ENCODE measurements at regions not wholly inside any gene's neighbourhood (a gene's known extent, or its start where the extent isn't known, plus 50 kb on each side); places are given as distances from the start of the nearest gene placed in this dataset.

DNA sequence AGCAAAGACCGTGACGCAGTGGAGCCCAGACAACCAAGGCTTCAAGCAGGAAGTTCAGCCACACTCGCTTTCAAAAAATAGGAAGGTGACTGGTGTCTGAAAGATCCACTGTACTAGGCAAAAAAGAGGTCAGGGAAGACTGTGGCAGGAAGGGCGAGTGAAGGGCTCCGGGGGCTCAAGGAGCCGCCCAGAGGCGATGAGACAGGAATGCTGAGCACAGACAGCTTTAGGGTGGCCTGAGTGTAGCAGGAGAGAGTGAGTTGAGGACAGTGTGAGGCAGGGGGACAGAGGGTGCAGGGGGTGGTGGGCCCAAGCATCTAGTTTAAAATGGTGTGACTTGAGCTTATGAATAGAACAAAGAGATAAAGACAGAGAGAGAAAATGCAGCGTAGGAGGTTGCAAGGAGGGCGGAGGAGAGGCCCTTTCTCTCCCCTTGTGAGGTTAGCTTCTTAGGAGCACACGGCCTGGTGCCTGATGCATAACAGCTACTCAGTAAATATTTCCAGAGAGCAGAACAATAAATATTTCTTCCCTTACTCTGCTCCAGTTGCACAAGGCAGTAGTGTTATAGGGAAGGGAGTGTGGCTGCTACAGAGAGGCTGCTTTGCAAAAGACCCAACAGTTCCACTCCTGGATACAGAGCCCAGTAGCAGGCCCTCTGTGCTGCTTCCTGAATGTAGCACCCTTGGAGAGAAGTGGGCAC, 789.7 kb upstream of the RAB6C start:
- H3K9me3 Mint-ChIP-seq = no peaks in the 10 kb centered on the region
- Histone ChIP-seq H3K27me3 (ENCODE audit: control insufficient read depth in 1 of 2, insufficient read depth in 2 of 2, low read length in 2 of 2) (no peaks in the 10 kb centered on the region), H3K9me3 (ENCODE audit: control insufficient read depth in 1 of 2, insufficient read depth in 1 of 2, low read length in 2 of 2) (peaks cover 0 to 33% of the 10 kb centered on the region in 2 experiments), H3K27ac (ENCODE audit: low read depth in 1 of 2, low read length in 2 of 2) (no peak overlapping the region), H3K36me3 (ENCODE audit: insufficient read depth, low read length) (no peaks in the 10 kb centered on the region), H3K4me1 (ENCODE audit: insufficient read depth, low read length) (no peaks in the 10 kb centered on the region), H3K4me3 (ENCODE audit: low read length) (no peak overlapping the region)
- no peaks in the 10 kb centered on the region for H3K36me3 Mint-ChIP-seq (ENCODE audit: low read depth)
- intact Hi-C loops (cut with DNase I, micrococcal nuclease) = no loop called here
- no peaks in the 10 kb centered on the region for H3K4me1 Mint-ChIP-seq (ENCODE audit: low read depth)
- ATAC-seq (ENCODE audit: poor library complexity) (no peak), DNase-seq (no peak)
- peaks cover 6% of the 10 kb centered on the region for H3K27me3 Mint-ChIP-seq
- H3K4me3 Mint-ChIP-seq = no peak overlapping the region
- POLR2A ChIA-PET = no interaction called here
- CTCF ChIA-PET = no interaction called here
- H3K27ac Mint-ChIP-seq = no peak overlapping the region
- TF ChIP-seq, protein P1, sequence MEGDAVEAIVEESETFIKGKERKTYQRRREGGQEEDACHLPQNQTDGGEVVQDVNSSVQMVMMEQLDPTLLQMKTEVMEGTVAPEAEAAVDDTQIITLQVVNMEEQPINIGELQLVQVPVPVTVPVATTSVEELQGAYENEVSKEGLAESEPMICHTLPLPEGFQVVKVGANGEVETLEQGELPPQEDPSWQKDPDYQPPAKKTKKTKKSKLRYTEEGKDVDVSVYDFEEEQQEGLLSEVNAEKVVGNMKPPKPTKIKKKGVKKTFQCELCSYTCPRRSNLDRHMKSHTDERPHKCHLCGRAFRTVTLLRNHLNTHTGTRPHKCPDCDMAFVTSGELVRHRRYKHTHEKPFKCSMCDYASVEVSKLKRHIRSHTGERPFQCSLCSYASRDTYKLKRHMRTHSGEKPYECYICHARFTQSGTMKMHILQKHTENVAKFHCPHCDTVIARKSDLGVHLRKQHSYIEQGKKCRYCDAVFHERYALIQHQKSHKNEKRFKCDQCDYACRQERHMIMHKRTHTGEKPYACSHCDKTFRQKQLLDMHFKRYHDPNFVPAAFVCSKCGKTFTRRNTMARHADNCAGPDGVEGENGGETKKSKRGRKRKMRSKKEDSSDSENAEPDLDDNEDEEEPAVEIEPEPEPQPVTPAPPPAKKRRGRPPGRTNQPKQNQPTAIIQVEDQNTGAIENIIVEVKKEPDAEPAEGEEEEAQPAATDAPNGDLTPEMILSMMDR (IDR thresholded peaks at IDR 0.05) = no peak

DNA sequence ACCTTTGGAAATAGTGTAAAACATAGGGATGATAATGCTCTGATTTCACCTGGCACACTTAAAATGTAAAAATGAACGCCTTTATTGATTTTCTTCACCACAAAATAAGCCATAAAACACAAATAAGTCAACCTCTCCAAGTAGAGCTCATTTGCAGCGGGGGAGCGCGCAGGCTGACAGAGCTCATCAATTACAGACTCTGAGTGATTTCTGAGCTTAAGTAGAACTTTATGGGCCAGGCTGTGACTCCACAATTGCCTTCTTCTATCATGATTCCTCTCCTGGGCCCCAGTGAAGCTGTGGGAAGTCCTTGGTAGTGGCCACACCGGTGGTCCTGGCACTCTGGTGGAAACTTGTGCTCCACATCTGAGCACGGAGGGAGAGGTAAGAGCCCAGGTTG, 789.0 kb upstream of the RAB6C start:
- no peaks in the 10 kb centered on the region for H3K27me3 ChIP-seq (ENCODE audit: control insufficient read depth in 1 of 2, insufficient read depth in 2 of 2, low read length in 2 of 2)
- intact Hi-C loops (cut with DNase I, micrococcal nuclease) = no loop called here
- ATAC-seq (ENCODE audit: poor library complexity) = no peak
- no peak overlapping the region for H3K4me3 ChIP-seq (ENCODE audit: low read length)
- TF ChIP-seq, protein P1 (IDR thresholded peaks at IDR 0.05) = no peak
- DNase-seq = no peak
- no peak overlapping the region for H3K4me3 Mint-ChIP-seq
- H3K27ac ChIP-seq (ENCODE audit: low read depth in 1 of 2, low read length in 2 of 2) = no peak overlapping the region
- peaks cover 6% of the 10 kb centered on the region for H3K27me3 Mint-ChIP-seq
- ChIA-PET CTCF (no interaction called here), POLR2A (no interaction called here)
- H3K9me3 Mint-ChIP-seq = no peaks in the 10 kb centered on the region
- H3K9me3 ChIP-seq (ENCODE audit: control insufficient read depth in 1 of 2, insufficient read depth in 1 of 2, low read length in 2 of 2) = peaks cover 0 to 33% of the 10 kb centered on the region in 2 experiments
- H3K36me3 ChIP-seq (ENCODE audit: insufficient read depth, low read length) = no peaks in the 10 kb centered on the region
- H3K4me1 Mint-ChIP-seq (ENCODE audit: low read depth) = no peaks in the 10 kb centered on the region
- no peak overlapping the region for H3K27ac Mint-ChIP-seq
- no peaks in the 10 kb centered on the region for H3K36me3 Mint-ChIP-seq (ENCODE audit: low read depth)
- H3K4me1 ChIP-seq (ENCODE audit: insufficient read depth, low read length) = no peaks in the 10 kb centered on the region

DNA sequence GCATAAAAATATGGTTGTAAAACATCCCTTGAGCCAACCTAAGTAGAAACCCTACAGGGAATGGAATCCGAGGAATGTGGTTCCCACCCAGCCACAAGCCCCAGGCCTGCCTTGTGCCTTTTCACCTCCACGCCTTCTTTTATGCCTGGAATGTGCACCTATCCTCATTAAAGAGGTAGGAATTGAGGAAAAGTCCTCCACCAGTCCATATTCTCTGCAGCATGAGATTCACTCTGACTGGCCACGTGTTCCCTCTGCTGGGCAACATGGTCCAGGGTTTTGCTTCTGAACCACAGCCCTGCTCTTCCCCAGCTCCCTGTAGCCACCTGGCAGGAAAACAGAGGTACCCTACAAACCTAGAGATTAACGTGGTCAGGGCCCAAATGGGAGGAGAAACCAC, 787.9 kb upstream of the RAB6C start:
- H3K27ac ChIP-seq (ENCODE audit: low read depth in 1 of 2, low read length in 2 of 2) = no peak overlapping the region
- H3K27me3 ChIP-seq (ENCODE audit: control insufficient read depth in 1 of 2, insufficient read depth in 2 of 2, low read length in 2 of 2) = no peaks in the 10 kb centered on the region
- no peaks in the 10 kb centered on the region for H3K4me1 Mint-ChIP-seq (ENCODE audit: low read depth)
- no peaks in the 10 kb centered on the region for H3K36me3 ChIP-seq (ENCODE audit: insufficient read depth, low read length)
- no peaks in the 10 kb centered on the region for H3K9me3 Mint-ChIP-seq
- no peak overlapping the region for H3K27ac Mint-ChIP-seq
- ATAC-seq (ENCODE audit: poor library complexity) = no peak
- H3K4me1 ChIP-seq (ENCODE audit: insufficient read depth, low read length) = no peaks in the 10 kb centered on the region
- ChIA-PET CTCF (no interaction called here), POLR2A (no interaction called here)
- TF ChIP-seq, protein P1 (IDR thresholded peaks at IDR 0.05) = no peak
- H3K27me3 Mint-ChIP-seq = peaks cover 6% of the 10 kb centered on the region
- DNase-seq = no peak
- H3K4me3 Mint-ChIP-seq = no peak overlapping the region
- H3K36me3 Mint-ChIP-seq (ENCODE audit: low read depth) = no peaks in the 10 kb centered on the region
- intact Hi-C loops (cut with DNase I, micrococcal nuclease) = no loop called here
- H3K9me3 ChIP-seq (ENCODE audit: control insufficient read depth in 1 of 2, insufficient read depth in 1 of 2, low read length in 2 of 2) = peaks cover 0 to 33% of the 10 kb centered on the region in 2 experiments
- no peak overlapping the region for H3K4me3 ChIP-seq (ENCODE audit: low read length)

Data from CD4-positive, alpha-beta T cell (primary cell).